Mesothelial cell of epicardium (in vitro differentiated cells): ENCODE measurements at regions not wholly inside any gene's neighbourhood (a gene's known extent, or its start where the extent isn't known, plus 50 kb on each side); places are given as distances from the start of the nearest gene placed in this dataset.

Experiments used
- DNase-seq, 2 experiments: peaks; one replicate each; pipeline ENCODE4 v3.0.0; 2021; ENCODE audit warnings: low spot score in 2 of 2; ENCODE audit not compliant: unreplicated experiment in 2 of 2
- H3K27ac Mint-ChIP-seq: 2 replicates; pipeline ENCODE4 v1.8.0; 2021; ENCODE audit warnings: mixed read lengths
- H3K27me3 Mint-ChIP-seq: 2 replicates; pipeline ENCODE4 v1.8.0; 2021; ENCODE audit warnings: low read depth, mixed read lengths
- H3K36me3 Mint-ChIP-seq: 2 replicates; pipeline ENCODE4 v1.8.0; 2021; ENCODE audit warnings: mixed read lengths
- H3K4me1 Mint-ChIP-seq: 2 replicates; pipeline ENCODE4 v1.8.0; 2021; ENCODE audit warnings: mixed read lengths
- H3K4me3 Mint-ChIP-seq: 2 replicates; pipeline ENCODE4 v1.8.0; 2021; ENCODE audit warnings: mild to moderate bottlenecking, moderate library complexity, mixed read lengths
- H3K9me3 Mint-ChIP-seq: 2 replicates; pipeline ENCODE4 v1.8.0; 2021; ENCODE audit warnings: mixed read lengths
- CTCF ChIP-seq: fragments of 200-600 bp; sonication (generic); IDR thresholded peaks from one replicate; pipeline ENCODE4 v1.5.0; 2021; ENCODE audit warnings: antibody characterized with exemption; ENCODE audit not compliant: unreplicated experiment

DNA sequence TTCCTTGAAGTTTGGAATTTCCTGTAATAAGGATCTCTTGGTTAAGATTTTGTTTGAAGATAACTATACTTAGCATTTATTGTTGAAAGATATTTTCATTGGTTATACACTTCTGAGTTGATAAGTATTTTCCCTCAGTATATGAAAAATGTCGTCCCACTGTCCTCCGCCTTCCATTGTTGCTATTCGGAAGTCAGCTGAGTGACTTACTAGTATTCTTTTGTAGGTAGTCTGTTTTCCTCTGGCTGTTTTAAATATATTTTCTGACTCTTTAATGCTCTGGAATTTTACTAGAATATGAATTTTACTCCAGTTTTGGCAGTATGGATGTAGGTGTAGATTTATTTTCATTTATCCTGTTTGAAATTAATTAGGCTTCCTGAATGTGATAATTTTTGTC lies 498.7 kb upstream of the NFIA start:
- Mint-ChIP-seq H3K4me3 (no peak overlapping the region), H3K9me3 (peaks cover 26% of the 10 kb centered on the region), H3K4me1 (peaks cover 2% of the 10 kb centered on the region), H3K27me3 (no peaks in the 10 kb centered on the region), H3K36me3 (peaks cover 9% of the 10 kb centered on the region), H3K27ac (no peak overlapping the region)
- no peak for TF ChIP-seq CTCF
- DNase-seq: no peak

DNA sequence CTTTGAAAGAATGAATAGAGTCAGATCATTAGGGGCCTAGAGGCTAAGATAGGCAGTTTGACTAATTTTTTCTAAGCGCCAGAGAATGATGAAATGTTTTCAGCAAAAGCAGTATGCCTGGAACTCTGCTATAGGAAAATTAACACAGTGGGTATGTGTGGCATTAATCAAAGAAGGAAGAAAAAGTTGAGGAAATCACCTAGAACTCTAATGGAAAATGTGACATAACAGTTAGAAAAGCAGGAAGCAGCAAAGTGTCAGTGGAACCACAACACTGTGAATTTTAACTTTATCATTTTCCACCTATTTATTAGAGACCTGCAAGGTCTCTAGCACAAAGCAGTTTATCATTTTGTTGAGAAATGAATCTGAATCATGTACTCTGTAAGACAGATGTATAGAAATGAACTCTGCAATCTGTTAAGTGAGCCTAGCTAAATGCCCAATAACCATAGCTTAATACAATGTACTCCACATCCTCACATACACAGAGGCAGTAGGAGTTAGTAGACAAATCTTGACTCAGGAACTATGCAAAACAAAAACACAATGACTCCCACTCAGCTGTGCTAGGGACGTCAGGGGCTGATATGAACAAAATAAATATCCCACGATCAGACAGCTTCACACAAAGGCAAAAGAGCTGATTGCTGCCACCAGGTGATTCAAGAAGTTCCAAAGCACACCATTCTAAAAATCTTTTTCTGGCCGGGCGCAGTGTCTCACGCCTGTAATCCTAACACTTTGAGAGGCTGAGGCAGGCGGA lies 500.7 kb upstream of the NFIA start:
- Mint-ChIP-seq H3K27ac (no peak overlapping the region), H3K27me3 (peaks cover 2% of the 10 kb centered on the region), H3K4me3 (no peak overlapping the region), H3K9me3 (peaks cover 26% of the 10 kb centered on the region), H3K4me1 (peaks cover 2% of the 10 kb centered on the region), H3K36me3 (peaks cover 9% of the 10 kb centered on the region)
- no peak for DNase-seq
- no peak for TF ChIP-seq CTCF

DNA sequence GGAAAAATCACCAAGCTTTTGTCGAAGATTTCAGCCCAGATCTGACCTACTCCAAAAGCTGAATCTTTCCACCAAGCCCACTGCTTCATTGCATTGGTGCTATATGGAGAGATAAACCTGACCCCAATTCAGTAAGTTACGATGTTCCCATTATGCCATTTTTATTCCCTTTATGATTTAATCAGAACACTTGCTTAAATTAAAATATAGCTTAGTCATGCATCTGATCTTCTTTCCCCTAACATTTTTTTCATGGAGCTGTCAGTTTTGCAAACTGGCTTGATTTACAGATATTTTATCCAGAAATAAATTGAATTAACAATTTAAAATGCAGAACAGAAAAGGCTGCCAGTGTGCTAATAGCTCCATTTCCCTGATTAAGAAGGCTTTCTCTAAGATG lies 503.5 kb upstream of the C1orf87 start:
- no peaks in the 10 kb centered on the region for H3K9me3 Mint-ChIP-seq
- TF ChIP-seq CTCF: no peak
- no peak overlapping the region for H3K27ac Mint-ChIP-seq
- H3K36me3 Mint-ChIP-seq: no peaks in the 10 kb centered on the region
- peaks cover 2% of the 10 kb centered on the region for H3K27me3 Mint-ChIP-seq
- H3K4me3 Mint-ChIP-seq: no peak overlapping the region
- peaks cover 10% of the 10 kb centered on the region for H3K4me1 Mint-ChIP-seq
- no peak for DNase-seq

DNA sequence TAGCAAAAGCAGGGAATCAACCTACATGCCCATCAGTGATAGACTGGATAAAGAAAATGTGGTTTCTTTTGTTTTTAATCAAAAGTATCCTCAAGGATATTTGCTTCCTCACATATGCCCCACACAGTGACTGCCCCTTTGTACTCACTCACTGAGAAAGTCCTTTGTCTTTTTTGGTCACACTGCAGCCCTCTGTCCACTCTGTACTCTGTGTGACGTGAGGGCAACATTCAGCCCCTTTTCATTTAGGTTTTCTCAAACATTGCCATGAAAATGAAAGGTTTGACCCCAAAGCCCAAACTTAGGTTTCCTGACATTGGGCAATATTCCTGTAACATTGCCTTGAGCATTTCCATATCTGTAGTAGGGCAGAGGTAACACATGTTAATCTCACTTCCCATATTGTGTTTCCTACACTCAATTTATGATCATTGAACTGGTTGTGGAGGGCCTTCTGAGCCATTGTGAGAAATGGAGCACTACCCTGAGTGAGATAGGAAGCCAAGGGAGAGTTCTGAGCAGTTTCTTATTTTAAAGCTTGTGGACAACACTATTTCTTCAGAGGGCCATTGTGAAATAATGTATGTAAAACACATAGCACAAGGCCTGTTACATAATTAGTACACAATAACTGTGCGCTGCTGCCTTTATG lies 501.9 kb upstream of the C1orf87 start:
- no peak for DNase-seq
- TF ChIP-seq CTCF: no peak
- H3K27ac Mint-ChIP-seq: no peak overlapping the region
- H3K27me3 Mint-ChIP-seq: peaks cover 5% of the 10 kb centered on the region
- no peak overlapping the region for H3K4me3 Mint-ChIP-seq
- H3K9me3 Mint-ChIP-seq: peaks cover 5% of the 10 kb centered on the region
- H3K4me1 Mint-ChIP-seq: peaks cover 9% of the 10 kb centered on the region
- H3K36me3 Mint-ChIP-seq: no peaks in the 10 kb centered on the region

DNA sequence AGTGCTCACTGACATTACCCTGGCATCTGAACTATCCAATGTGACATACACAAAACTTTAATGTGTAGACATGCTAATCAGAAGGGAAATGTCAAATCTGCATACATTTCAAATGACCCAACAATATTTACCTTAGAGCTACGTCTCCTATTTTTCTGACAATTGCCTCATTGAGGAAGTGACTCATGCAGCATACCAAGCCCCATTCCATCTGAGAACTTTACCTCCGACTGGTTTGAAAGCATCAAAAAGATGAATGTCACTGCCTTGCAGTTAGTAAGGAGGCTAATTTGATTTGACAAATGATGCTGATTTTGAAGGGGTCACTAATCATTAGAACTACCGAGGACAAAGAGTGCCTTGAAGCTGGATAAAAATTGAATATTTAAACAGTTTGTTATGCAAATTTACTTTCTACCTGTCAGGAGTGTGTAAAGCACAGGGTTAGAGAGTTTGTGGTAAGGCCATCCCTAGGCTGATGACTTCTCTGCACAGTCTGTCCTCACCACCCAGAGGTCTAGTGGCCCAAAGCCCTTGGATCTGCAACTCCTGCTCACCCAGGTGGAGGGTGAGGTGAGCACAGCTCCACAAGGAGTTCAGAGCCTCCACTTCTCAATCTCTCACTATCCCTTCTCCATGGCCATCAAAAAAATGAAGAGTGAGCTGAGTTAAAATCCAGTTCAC lies 500.3 kb upstream of the C1orf87 start:
- H3K27ac Mint-ChIP-seq: no peak overlapping the region
- no peak for TF ChIP-seq CTCF
- H3K36me3 Mint-ChIP-seq: no peaks in the 10 kb centered on the region
- peaks cover 5% of the 10 kb centered on the region for H3K9me3 Mint-ChIP-seq
- no peak overlapping the region for H3K4me3 Mint-ChIP-seq
- DNase-seq: no peak
- H3K4me1 Mint-ChIP-seq: peaks cover 9% of the 10 kb centered on the region
- H3K27me3 Mint-ChIP-seq: peaks cover 5% of the 10 kb centered on the region
